HUES64 (cell line): ENCODE measurements at regions not wholly inside any gene's neighbourhood (a gene's known extent, or its start where the extent isn't known, plus 50 kb on each side); places are given as distances from the start of the nearest gene placed in this dataset.

ENCODE experiments used
- H3K27ac ChIP-seq: 2 replicates; pipeline ENCODE4 v1.7.0; 2013; ENCODE audit warnings: low read depth, low read length, inconsistent platforms
- H3K27me3 ChIP-seq: 2 replicates; pipeline ENCODE4 v1.6.1; 2013; ENCODE audit warnings: mild to moderate bottlenecking, low read length; ENCODE audit not compliant: insufficient read depth
- H3K36me3 ChIP-seq: 2 replicates; pipeline ENCODE4 v1.6.1; 2013; ENCODE audit warnings: mild to moderate bottlenecking, low read length; ENCODE audit not compliant: insufficient read depth
- H3K4me1 ChIP-seq: 2 replicates; pipeline ENCODE4 v1.6.1; 2013; ENCODE audit warnings: mild to moderate bottlenecking, low read length, moderate library complexity; ENCODE audit not compliant: insufficient read depth
- H3K4me3 ChIP-seq: 2 replicates; pipeline ENCODE4 v1.5.1; 2013; ENCODE audit warnings: mild to moderate bottlenecking, low read length, moderate library complexity
- H3K9ac ChIP-seq: 2 replicates; pipeline ENCODE4 v1.6.1; 2013; ENCODE audit warnings: mild to moderate bottlenecking, low read depth, low read length
- H3K9me3 ChIP-seq: 2 replicates; pipeline ENCODE4 v1.6.1; 2013; ENCODE audit warnings: low read depth, low read length; ENCODE audit not compliant: insufficient read depth
- WGBS: fragments of 150-250, 120-280 bp; methylation state at CpG from one replicate; pipeline ENCODE4 v1.1.7; 2013; ENCODE audit warnings: missing lambda C conversion rate; 5-methylcytosine and 5-hydroxymethylcytosine counted together

GRCh38 chr15:99504823-99505551 is 60.8 kb upstream of the MEF2A start:
- Histone ChIP-seq H3K4me3 (no peak overlapping the region), H3K36me3 (no peaks in the 10 kb centered on the region), H3K4me1 (no peaks in the 10 kb centered on the region), H3K9me3 (no peaks in the 10 kb centered on the region), H3K27ac (no peak overlapping the region), H3K9ac (no peak overlapping the region), H3K27me3 (no peaks in the 10 kb centered on the region)
- WGBS = 80% methylated on average over 8 of the region's 8 CpGs

GRCh38 chr15:99506399-99506798 is 59.4 kb upstream of the MEF2A start:
- H3K27me3 ChIP-seq = no peaks in the 10 kb centered on the region
- WGBS = 88% methylated on average over 2 of the region's 3 CpGs
- no peak overlapping the region for H3K4me3 ChIP-seq
- no peaks in the 10 kb centered on the region for H3K36me3 ChIP-seq
- no peaks in the 10 kb centered on the region for H3K4me1 ChIP-seq
- H3K9ac ChIP-seq = no peak overlapping the region
- no peak overlapping the region for H3K27ac ChIP-seq
- no peaks in the 10 kb centered on the region for H3K9me3 ChIP-seq

GRCh38 chr15:99507016-99507503 is 58.7 kb upstream of the MEF2A start:
- no peaks in the 10 kb centered on the region for H3K9me3 ChIP-seq
- no peaks in the 10 kb centered on the region for H3K4me1 ChIP-seq
- 92% methylated on average over 6 of the region's 6 CpGs for WGBS
- H3K27ac ChIP-seq = no peak overlapping the region
- H3K4me3 ChIP-seq = no peak overlapping the region
- no peak overlapping the region for H3K9ac ChIP-seq
- H3K36me3 ChIP-seq = no peaks in the 10 kb centered on the region
- no peaks in the 10 kb centered on the region for H3K27me3 ChIP-seq

- H3K9me3 ChIP-seq = no peaks in the 10 kb centered on the region
- H3K9ac ChIP-seq = no peak overlapping the region
- no peaks in the 10 kb centered on the region for H3K27me3 ChIP-seq
- H3K4me1 ChIP-seq = no peaks in the 10 kb centered on the region
- no peak overlapping the region for H3K4me3 ChIP-seq
- H3K36me3 ChIP-seq = no peaks in the 10 kb centered on the region
- 94% methylated on average over 24 of the region's 24 CpGs for WGBS
- H3K27ac ChIP-seq = no peak overlapping the region
Observed at GRCh38 chr15:99507504-99508310, 58.1 kb upstream of the MEF2A start.

- H3K27ac ChIP-seq = no peak overlapping the region
- no peak overlapping the region for H3K4me3 ChIP-seq
- H3K4me1 ChIP-seq = no peaks in the 10 kb centered on the region
- no peaks in the 10 kb centered on the region for H3K27me3 ChIP-seq
- H3K9me3 ChIP-seq = no peaks in the 10 kb centered on the region
- WGBS = 95% methylated on average over 6 of the region's 6 CpGs
- no peak overlapping the region for H3K9ac ChIP-seq
- H3K36me3 ChIP-seq = no peaks in the 10 kb centered on the region
Observed at GRCh38 chr15:99508311-99508645, 57.5 kb upstream of the MEF2A start.

- Histone ChIP-seq H3K9me3 (no peaks in the 10 kb centered on the region), H3K27me3 (no peaks in the 10 kb centered on the region), H3K4me3 (no peak overlapping the region), H3K4me1 (no peaks in the 10 kb centered on the region), H3K9ac (no peak overlapping the region), H3K27ac (no peak overlapping the region), H3K36me3 (no peaks in the 10 kb centered on the region)
- 89% methylated on average over 3 of the region's 3 CpGs for WGBS
Observed at GRCh38 chr15:99508852-99509251, 56.9 kb upstream of the MEF2A start.

- Histone ChIP-seq H3K4me3 (no peak overlapping the region), H3K27me3 (no peaks in the 10 kb centered on the region), H3K4me1 (no peaks in the 10 kb centered on the region), H3K9ac (no peak overlapping the region), H3K27ac (no peak overlapping the region), H3K36me3 (no peaks in the 10 kb centered on the region), H3K9me3 (no peaks in the 10 kb centered on the region)
- over 99% methylated on average over 6 of the region's 7 CpGs for WGBS
Observed at GRCh38 chr15:99509686-99510461, 55.9 kb upstream of the MEF2A start.

GRCh38 chr15:99511531-99511865 is 54.3 kb upstream of the MEF2A start:
- H3K4me1 ChIP-seq = no peaks in the 10 kb centered on the region
- no peaks in the 10 kb centered on the region for H3K36me3 ChIP-seq
- no peak overlapping the region for H3K27ac ChIP-seq
- no peak overlapping the region for H3K4me3 ChIP-seq
- no peaks in the 10 kb centered on the region for H3K27me3 ChIP-seq
- WGBS = 95% methylated on average over 6 of the region's 6 CpGs
- H3K9me3 ChIP-seq = no peaks in the 10 kb centered on the region
- no peak overlapping the region for H3K9ac ChIP-seq

GRCh38 chr15:99511866-99512661 is 53.7 kb upstream of the MEF2A start:
- Histone ChIP-seq H3K9ac (no peak overlapping the region), H3K4me1 (no peaks in the 10 kb centered on the region), H3K36me3 (no peaks in the 10 kb centered on the region), H3K27ac (no peak overlapping the region), H3K9me3 (no peaks in the 10 kb centered on the region), H3K4me3 (no peak overlapping the region), H3K27me3 (no peaks in the 10 kb centered on the region)
- 90% methylated on average over 13 of the region's 14 CpGs for WGBS

GRCh38 chr15:99514306-99514705 is 51.5 kb upstream of the MEF2A start:
- Histone ChIP-seq H3K9ac (no peak overlapping the region), H3K36me3 (no peaks in the 10 kb centered on the region), H3K27ac (no peak overlapping the region), H3K9me3 (no peaks in the 10 kb centered on the region), H3K27me3 (no peaks in the 10 kb centered on the region), H3K4me1 (no peaks in the 10 kb centered on the region), H3K4me3 (no peak overlapping the region)
- WGBS = 48% methylated on average over 5 of the region's 5 CpGs
